A549 (cell line): ENCODE measurements at regions not wholly inside any gene's neighbourhood (a gene's known extent, or its start where the extent isn't known, plus 50 kb on each side); places are given as distances from the start of the nearest gene placed in this dataset.

Experiments used
- BHLHE40 ChIP-seq: IDR thresholded peaks from 2 replicates; pipeline ENCODE4 v1.6.1; 2012; ENCODE audit warnings: low read depth, low read length, inconsistent platforms
- CBX2 ChIP-seq: fragments of 200-600 bp; sonication (generic); IDR thresholded peaks from 2 replicates; pipeline ENCODE4 v1.6.1; 2016; ENCODE audit warnings: low read depth, mild to moderate bottlenecking, borderline replicate concordance
- EP300 ChIP-seq, 2 experiments: fragments of >200 bp; sonication (Bioruptor Twin); formaldehyde crosslinking; IDR thresholded peaks; 2 replicates in 1 of 2; 3 replicates in 1 of 2; pipeline ENCODE4 v1.6.1; 2016 to 2017
- KDM1A ChIP-seq: fragments of 200-600 bp; sonication (generic); IDR thresholded peaks from 2 replicates; pipeline ENCODE4 v1.6.1; 2016; ENCODE audit warnings: low read depth, mild to moderate bottlenecking
- POLR2A ChIP-seq: IDR thresholded peaks from 2 replicates; pipeline ENCODE4 v1.6.1; 2012; ENCODE audit warnings: mild to moderate bottlenecking, low read length
- RCOR1 ChIP-seq: fragments of 150-350 bp; IDR thresholded peaks from 2 replicates; pipeline ENCODE4 v1.6.1; 2014; ENCODE audit warnings: antibody characterized with exemption, low read length, low read depth
- SREBF2 ChIP-seq: fragments of 450-650 bp; IDR thresholded peaks from 2 replicates; pipeline ENCODE4 v1.6.1; 2014; ENCODE audit warnings: mild to moderate bottlenecking, moderate library complexity
- ZFP36 ChIP-seq: fragments of 450-650 bp; IDR thresholded peaks from 2 replicates; pipeline ENCODE4 v1.6.1; 2014; ENCODE audit warnings: borderline replicate concordance; ENCODE audit not compliant: partially characterized antibody
- TF ChIP-seq, protein P1 (sequence below): fragments of >200 bp; sonication (Bioruptor Twin); formaldehyde crosslinking; IDR thresholded peaks from 3 replicates; pipeline ENCODE4 v1.5.1; 2016
- TF ChIP-seq, protein P2 (sequence below): fragments of 450-650 bp; IDR thresholded peaks from 2 replicates; pipeline ENCODE4 v1.6.1; 2014; ENCODE audit warnings: antibody characterized with exemption

DNA sequence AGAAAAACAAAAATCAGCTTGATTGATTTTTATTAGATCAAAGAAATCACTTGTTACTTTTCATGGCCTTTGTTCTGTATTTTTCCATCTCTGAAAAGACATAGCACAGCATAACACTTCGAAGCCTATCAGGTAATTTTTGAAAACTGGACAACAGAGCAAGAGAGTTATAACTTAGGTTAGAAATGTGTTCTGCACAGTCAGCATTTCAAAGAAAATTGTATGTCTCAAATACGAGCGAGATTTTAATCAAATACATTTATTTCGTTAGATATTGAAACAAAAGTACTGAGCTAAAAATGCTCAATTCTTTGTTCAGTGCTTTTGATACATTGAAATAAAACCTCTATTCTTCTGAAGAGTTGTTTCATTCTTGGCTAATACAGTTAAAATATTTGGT is 144.1 kb upstream of the SLC10A2 start:
- TF ChIP-seq, protein P1, sequence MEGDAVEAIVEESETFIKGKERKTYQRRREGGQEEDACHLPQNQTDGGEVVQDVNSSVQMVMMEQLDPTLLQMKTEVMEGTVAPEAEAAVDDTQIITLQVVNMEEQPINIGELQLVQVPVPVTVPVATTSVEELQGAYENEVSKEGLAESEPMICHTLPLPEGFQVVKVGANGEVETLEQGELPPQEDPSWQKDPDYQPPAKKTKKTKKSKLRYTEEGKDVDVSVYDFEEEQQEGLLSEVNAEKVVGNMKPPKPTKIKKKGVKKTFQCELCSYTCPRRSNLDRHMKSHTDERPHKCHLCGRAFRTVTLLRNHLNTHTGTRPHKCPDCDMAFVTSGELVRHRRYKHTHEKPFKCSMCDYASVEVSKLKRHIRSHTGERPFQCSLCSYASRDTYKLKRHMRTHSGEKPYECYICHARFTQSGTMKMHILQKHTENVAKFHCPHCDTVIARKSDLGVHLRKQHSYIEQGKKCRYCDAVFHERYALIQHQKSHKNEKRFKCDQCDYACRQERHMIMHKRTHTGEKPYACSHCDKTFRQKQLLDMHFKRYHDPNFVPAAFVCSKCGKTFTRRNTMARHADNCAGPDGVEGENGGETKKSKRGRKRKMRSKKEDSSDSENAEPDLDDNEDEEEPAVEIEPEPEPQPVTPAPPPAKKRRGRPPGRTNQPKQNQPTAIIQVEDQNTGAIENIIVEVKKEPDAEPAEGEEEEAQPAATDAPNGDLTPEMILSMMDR = no peak
- TF ChIP-seq EP300 (IDR thresholded peaks at IDR 0.05) = no peak
- no peak for TF ChIP-seq ZFP36
- no peak for TF ChIP-seq KDM1A
- TF ChIP-seq RCOR1 = no peak
- TF ChIP-seq BHLHE40 = no peak
- TF ChIP-seq, protein P2, sequence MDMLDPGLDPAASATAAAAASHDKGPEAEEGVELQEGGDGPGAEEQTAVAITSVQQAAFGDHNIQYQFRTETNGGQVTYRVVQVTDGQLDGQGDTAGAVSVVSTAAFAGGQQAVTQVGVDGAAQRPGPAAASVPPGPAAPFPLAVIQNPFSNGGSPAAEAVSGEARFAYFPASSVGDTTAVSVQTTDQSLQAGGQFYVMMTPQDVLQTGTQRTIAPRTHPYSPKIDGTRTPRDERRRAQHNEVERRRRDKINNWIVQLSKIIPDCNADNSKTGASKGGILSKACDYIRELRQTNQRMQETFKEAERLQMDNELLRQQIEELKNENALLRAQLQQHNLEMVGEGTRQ = no peak
- no peak for TF ChIP-seq POLR2A
- no peak for TF ChIP-seq CBX2
- TF ChIP-seq SREBF2 = no peak
